Ovary (tissue), 3 donors: ENCODE measurements at regions not wholly inside any gene's neighbourhood (a gene's known extent, or its start where the extent isn't known, plus 50 kb on each side); places are given as distances from the start of the nearest gene placed in this dataset.

Source experiments
- CTCF ChIP-seq, 3 donors: fragments of 450-650 bp in 2 of 3; fragments of 200-600 bp in 1 of 3; IDR thresholded peaks; one replicate each; pipeline versions ENCODE4 v1.5.1 to v1.8.0; 2016 to 2022; ENCODE audit warnings: antibody characterized with exemption in 3 of 3, mild to moderate bottlenecking in 1 of 3
- POLR2A ChIP-seq: fragments of 450-650 bp; IDR thresholded peaks from one replicate; pipeline ENCODE4 v1.6.1; 2017; ENCODE audit warnings: antibody characterized with exemption, mild to moderate bottlenecking, moderate library complexity
- donor health status: DM: no; HTN: no; CAD: no.

- TF ChIP-seq CTCF (IDR thresholded peaks at IDR 0.05) (no peak), POLR2A (no peak)
Measured at GRCh38 chr9:89798547-89799120, 193.8 kb downstream of the GADD45G start.
